ENCODE measurements at regions not wholly inside any gene's neighbourhood (a gene's known extent, or its start where the extent isn't known, plus 50 kb on each side); places are given as distances from the start of the nearest gene placed in this dataset.

- no peak for DNase-seq
- in situ Hi-C loops (cut with HindIII; ENCODE audit: low pct_ligation_motif_present, low sequenced_read_pairs): no loop called here
- Histone ChIP-seq H3K27ac (no peak overlapping the region), H3K27me3 (replicated peaks) (no peaks in the 10 kb centered on the region), H3K36me3 (replicated peaks) (no peaks in the 10 kb centered on the region), H3K4me3 (ENCODE audit: low read depth, low read length) (no peak overlapping the region)
- TF ChIP-seq, protein P1, sequence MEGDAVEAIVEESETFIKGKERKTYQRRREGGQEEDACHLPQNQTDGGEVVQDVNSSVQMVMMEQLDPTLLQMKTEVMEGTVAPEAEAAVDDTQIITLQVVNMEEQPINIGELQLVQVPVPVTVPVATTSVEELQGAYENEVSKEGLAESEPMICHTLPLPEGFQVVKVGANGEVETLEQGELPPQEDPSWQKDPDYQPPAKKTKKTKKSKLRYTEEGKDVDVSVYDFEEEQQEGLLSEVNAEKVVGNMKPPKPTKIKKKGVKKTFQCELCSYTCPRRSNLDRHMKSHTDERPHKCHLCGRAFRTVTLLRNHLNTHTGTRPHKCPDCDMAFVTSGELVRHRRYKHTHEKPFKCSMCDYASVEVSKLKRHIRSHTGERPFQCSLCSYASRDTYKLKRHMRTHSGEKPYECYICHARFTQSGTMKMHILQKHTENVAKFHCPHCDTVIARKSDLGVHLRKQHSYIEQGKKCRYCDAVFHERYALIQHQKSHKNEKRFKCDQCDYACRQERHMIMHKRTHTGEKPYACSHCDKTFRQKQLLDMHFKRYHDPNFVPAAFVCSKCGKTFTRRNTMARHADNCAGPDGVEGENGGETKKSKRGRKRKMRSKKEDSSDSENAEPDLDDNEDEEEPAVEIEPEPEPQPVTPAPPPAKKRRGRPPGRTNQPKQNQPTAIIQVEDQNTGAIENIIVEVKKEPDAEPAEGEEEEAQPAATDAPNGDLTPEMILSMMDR (IDR thresholded peaks at IDR 0.05; ENCODE audit: low read depth, low read length, missing control alignments): no peak
These were observed 822.2 kb downstream of the RPA4 start for GRCh38 chrX:97705936-97706335.

DNA sequence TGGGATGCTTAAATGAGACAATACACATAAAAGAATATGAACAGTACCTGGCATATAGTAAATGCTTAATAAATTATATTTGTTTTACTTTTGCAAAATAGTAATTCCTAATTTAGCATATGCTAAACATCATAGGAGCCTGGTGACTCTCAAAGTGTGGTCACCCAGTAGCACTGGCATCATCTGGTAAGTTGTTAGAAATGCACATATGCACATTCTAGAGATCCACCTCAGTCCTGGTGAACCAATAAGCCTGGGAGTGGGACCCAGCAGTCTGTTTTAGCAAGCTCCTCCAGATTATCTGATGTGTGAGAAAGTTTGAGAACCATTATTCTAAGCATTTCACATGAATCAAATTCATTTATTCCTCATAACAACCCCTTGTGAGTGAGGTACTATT lies 830.4 kb downstream of the RPA4 start:
- no peak overlapping the region for H3K4me3 ChIP-seq (ENCODE audit: low read depth, low read length)
- TF ChIP-seq, protein P1 (IDR thresholded peaks at IDR 0.05; ENCODE audit: low read depth, low read length, missing control alignments): no peak
- no peaks in the 10 kb centered on the region for H3K36me3 ChIP-seq (replicated peaks)
- H3K27me3 ChIP-seq (replicated peaks): no peaks in the 10 kb centered on the region
- no peak overlapping the region for H3K27ac ChIP-seq
- in situ Hi-C loops (cut with HindIII; ENCODE audit: low pct_ligation_motif_present, low sequenced_read_pairs): no loop called here
- no peak for DNase-seq

DNA sequence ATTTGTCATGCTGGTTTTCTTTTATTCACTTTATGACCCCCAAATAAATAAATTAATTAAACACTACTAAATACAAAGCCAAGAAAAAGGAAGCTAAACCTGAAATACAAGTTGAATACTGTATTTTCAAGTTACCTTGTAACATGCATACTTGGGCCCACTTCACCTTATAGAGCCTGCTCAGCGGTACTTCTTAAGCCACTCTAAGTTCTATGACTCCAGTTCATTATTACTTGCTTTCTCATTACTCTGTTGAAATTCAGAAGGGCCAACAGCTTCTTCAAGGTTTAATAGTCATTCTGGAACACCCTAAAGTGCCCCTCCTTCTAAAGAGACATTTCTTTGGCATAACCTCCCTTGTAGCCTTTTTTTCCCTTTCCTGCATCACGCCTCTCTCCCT lies 844.5 kb downstream of the RPA4 start:
- Histone ChIP-seq H3K27ac (no peak overlapping the region), H3K36me3 (replicated peaks) (no peaks in the 10 kb centered on the region), H3K27me3 (replicated peaks) (no peaks in the 10 kb centered on the region), H3K4me3 (ENCODE audit: low read depth, low read length) (no peak overlapping the region)
- TF ChIP-seq, protein P1 (IDR thresholded peaks at IDR 0.05; ENCODE audit: low read depth, low read length, missing control alignments): no peak
- in situ Hi-C loops (cut with HindIII; ENCODE audit: low pct_ligation_motif_present, low sequenced_read_pairs): no loop called here
- no peak for DNase-seq

DNA sequence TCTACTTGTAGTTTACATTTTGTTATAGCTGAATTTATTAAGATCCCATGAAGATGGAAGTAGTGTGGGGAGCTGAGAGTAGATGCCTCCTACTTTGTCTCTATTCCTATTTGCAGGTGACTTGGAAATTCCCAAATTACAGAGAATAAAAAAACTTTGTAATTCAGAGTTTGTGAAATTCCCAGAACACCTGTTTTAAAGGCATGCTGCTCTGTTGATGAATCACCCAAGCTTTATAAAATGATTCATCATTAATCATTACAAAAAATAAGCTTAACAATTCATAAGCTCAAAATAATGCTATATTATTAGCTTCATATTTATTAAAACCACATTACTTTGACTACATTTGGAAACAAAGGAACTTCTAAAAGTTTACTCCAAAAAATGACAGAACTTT lies 856.3 kb downstream of the RPA4 start:
- Histone ChIP-seq H3K27ac (no peak overlapping the region), H3K4me3 (ENCODE audit: low read depth, low read length) (no peak overlapping the region), H3K27me3 (replicated peaks) (no peaks in the 10 kb centered on the region), H3K36me3 (replicated peaks) (no peaks in the 10 kb centered on the region)
- TF ChIP-seq, protein P1 (IDR thresholded peaks at IDR 0.05; ENCODE audit: low read depth, low read length, missing control alignments): no peak
- no peak for DNase-seq
- in situ Hi-C loops (cut with HindIII; ENCODE audit: low pct_ligation_motif_present, low sequenced_read_pairs): no loop called here

DNA sequence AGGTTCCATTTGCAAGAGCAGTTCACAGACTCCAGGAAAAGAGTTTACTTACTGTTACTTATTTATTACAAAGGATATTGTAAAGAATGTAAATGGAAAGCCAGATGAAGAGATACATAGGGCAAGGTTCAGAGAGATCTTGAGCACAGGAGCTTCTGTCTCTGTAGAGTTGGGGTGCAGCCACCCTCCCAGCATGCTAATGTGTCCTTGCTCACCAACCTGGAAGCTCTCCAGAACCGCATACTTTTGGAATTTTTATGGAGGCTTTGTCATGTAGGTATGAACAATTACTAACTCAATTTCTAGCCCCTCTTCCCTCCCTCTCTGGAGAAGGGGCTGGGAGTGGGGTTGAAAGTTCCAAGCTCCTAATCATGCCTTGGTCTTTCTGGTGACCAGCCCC lies 857.2 kb downstream of the RPA4 start:
- in situ Hi-C loops (cut with HindIII; ENCODE audit: low pct_ligation_motif_present, low sequenced_read_pairs): no loop called here
- DNase-seq: no peak
- Histone ChIP-seq H3K27me3 (replicated peaks) (no peaks in the 10 kb centered on the region), H3K36me3 (replicated peaks) (no peaks in the 10 kb centered on the region), H3K27ac (no peak overlapping the region), H3K4me3 (ENCODE audit: low read depth, low read length) (no peak overlapping the region)
- TF ChIP-seq, protein P1 (IDR thresholded peaks at IDR 0.05; ENCODE audit: low read depth, low read length, missing control alignments): no peak

DNA sequence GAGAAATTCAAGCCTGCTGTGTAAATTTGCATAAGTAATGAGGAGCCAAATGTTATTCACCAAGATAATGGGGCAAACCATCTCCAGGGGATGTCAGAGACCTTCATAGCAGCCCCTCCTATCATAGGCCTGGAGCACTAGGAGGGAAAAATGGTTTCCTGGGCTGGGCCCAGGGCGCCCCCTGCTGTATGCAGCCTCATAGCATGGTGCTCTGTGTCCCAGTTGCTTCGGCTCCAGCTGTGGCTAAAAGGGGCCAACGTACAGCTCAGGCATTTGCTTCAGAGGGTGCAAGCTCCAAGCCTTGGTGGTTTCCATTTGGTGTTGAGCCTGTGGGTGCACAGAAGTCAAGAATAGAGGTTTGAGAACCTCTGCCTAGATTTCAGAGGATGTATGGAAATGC lies 859.3 kb downstream of the RPA4 start:
- Histone ChIP-seq H3K36me3 (replicated peaks) (no peaks in the 10 kb centered on the region), H3K27ac (no peak overlapping the region), H3K27me3 (replicated peaks) (no peaks in the 10 kb centered on the region), H3K4me3 (ENCODE audit: low read depth, low read length) (no peak overlapping the region)
- DNase-seq: no peak
- in situ Hi-C loops (cut with HindIII; ENCODE audit: low pct_ligation_motif_present, low sequenced_read_pairs): no loop called here
- TF ChIP-seq, protein P1 (IDR thresholded peaks at IDR 0.05; ENCODE audit: low read depth, low read length, missing control alignments): peak; percentile 44

Measured in brain microvascular endothelial cell (primary cell).